SKM-1 treated with dmso at 0.1 percent for 144 hours (cell line): ENCODE measurements at regions not wholly inside any gene's neighbourhood (a gene's known extent, or its start where the extent isn't known, plus 50 kb on each side); places are given as distances from the start of the nearest gene placed in this dataset.

Source experiments
- DNase-seq: peaks from one replicate; lab custom pipeline; 2025; ENCODE audit not compliant: unreplicated experiment; lab: John Stamatoyannopoulos, UW

- DNase-seq = no peak
Observed at GRCh38 chr3:168416446-168416845, 320.7 kb upstream of the GOLIM4 start.

- no peak for DNase-seq
Observed at GRCh38 chr3:168414149-168414548, 318.4 kb upstream of the GOLIM4 start.

GRCh38 chr3:168407381-168407780 is 311.7 kb upstream of the GOLIM4 start:
- no peak for DNase-seq

GRCh38 chr3:168405288-168405687 is 309.6 kb upstream of the GOLIM4 start:
- no peak for DNase-seq

GRCh38 chr3:168398371-168399025 is 302.8 kb upstream of the GOLIM4 start:
- no peak for DNase-seq

- DNase-seq = no peak
Observed at GRCh38 chr3:168396861-168397260, 301.1 kb upstream of the GOLIM4 start.

- DNase-seq = no peak
Observed at GRCh38 chr3:168395551-168395950, 299.8 kb upstream of the GOLIM4 start.

- DNase-seq = no peak
Observed at GRCh38 chr3:168394439-168394838, 298.7 kb upstream of the GOLIM4 start.

GRCh38 chr3:168386301-168386700 is 290.6 kb upstream of the GOLIM4 start:
- DNase-seq = no peak

- no peak for DNase-seq
Observed at GRCh38 chr3:168384990-168385389, 289.3 kb upstream of the GOLIM4 start.

GRCh38 chr3:168383573-168383972 is 287.8 kb upstream of the GOLIM4 start:
- no peak for DNase-seq

- DNase-seq = no peak
Observed at GRCh38 chr3:168371846-168372245, 276.1 kb upstream of the GOLIM4 start.

- DNase-seq = no peak
Observed at GRCh38 chr3:168364967-168365366, 269.2 kb upstream of the GOLIM4 start.

GRCh38 chr3:168362661-168363247 is 267.0 kb upstream of the GOLIM4 start:
- no peak for DNase-seq

- no peak for DNase-seq
Observed at GRCh38 chr3:168362156-168362555, 266.4 kb upstream of the GOLIM4 start.

GRCh38 chr3:168360993-168361392 is 265.3 kb upstream of the GOLIM4 start:
- no peak for DNase-seq

GRCh38 chr3:168342946-168343850 is 247.5 kb upstream of the GOLIM4 start:
- DNase-seq = no peak

GRCh38 chr3:168341956-168342936 is 246.5 kb upstream of the GOLIM4 start:
- DNase-seq = no peak

- no peak for DNase-seq
Observed at GRCh38 chr3:168341192-168341815, 245.6 kb upstream of the GOLIM4 start.

GRCh38 chr3:168338161-168338560 is 242.4 kb upstream of the GOLIM4 start:
- DNase-seq = no peak
